ENCODE measurements at regions not wholly inside any gene's neighbourhood (a gene's known extent, or its start where the extent isn't known, plus 50 kb on each side); places are given as distances from the start of the nearest gene placed in this dataset.

DNA sequence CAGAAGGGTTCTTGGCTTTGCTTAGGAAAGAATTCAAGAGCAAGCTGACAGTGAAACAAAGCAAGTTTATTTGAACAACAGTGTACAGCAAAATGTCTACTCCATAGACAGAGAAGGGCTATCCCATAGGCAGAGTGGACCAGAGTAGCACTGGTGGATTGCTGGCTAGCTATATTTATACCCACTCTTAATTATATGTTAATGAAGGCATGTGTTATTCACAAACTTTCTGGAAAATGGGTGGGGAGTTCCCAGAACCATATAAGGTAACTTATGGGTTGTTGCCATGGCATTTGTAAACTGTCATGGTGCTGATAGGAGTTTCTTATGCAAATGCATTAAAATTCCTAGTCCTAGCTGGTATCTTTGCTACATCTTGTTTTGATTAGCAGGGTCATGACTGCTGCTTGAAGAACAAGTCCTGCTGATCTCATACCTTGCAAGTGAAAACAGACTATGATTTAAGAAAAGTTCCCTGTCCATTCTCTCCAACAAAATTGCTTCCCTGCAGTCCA, 330.5 kb downstream of the BUD13 start:
- TF ChIP-seq, protein P1, sequence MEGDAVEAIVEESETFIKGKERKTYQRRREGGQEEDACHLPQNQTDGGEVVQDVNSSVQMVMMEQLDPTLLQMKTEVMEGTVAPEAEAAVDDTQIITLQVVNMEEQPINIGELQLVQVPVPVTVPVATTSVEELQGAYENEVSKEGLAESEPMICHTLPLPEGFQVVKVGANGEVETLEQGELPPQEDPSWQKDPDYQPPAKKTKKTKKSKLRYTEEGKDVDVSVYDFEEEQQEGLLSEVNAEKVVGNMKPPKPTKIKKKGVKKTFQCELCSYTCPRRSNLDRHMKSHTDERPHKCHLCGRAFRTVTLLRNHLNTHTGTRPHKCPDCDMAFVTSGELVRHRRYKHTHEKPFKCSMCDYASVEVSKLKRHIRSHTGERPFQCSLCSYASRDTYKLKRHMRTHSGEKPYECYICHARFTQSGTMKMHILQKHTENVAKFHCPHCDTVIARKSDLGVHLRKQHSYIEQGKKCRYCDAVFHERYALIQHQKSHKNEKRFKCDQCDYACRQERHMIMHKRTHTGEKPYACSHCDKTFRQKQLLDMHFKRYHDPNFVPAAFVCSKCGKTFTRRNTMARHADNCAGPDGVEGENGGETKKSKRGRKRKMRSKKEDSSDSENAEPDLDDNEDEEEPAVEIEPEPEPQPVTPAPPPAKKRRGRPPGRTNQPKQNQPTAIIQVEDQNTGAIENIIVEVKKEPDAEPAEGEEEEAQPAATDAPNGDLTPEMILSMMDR (IDR thresholded peaks at IDR 0.05), result no peak
- TF ChIP-seq GATA2 (CRISPR knock-in tag; IDR thresholded peaks at IDR 0.05), result no peak

Data from SK-N-SH (cell line).